Fibroblast of mammary gland (primary cell): ENCODE measurements at regions not wholly inside any gene's neighbourhood (a gene's known extent, or its start where the extent isn't known, plus 50 kb on each side); places are given as distances from the start of the nearest gene placed in this dataset.
A peak's percentile ranks its signal among the peaks of the same experiment; 100 is the strongest.
"Not testable (repeated sequence)": the region's sequence is repeated elsewhere in the genome, so short reads cannot be mapped to it uniquely, and the experiment has no call there.

Experiments
- DNase-seq: peaks from one replicate; pipeline ENCODE4 v3.0.0-alpha.2; 2010; ENCODE audit warnings: low read depth
- H3K4me3 ChIP-seq: 2 replicates; pipeline ENCODE4 v1.5.1; 2011; ENCODE audit warnings: low read depth, mild to moderate bottlenecking, low read length, moderate library complexity; ENCODE audit not compliant: control insufficient read depth
- TF ChIP-seq, protein P1 (sequence below): conservative IDR thresholded peaks from 2 replicates; pipeline ENCODE4 v1.5.1; 2011; ENCODE audit warnings: low read depth, low read length, inconsistent platforms; ENCODE audit not compliant: control insufficient read depth, insufficient read depth

DNA sequence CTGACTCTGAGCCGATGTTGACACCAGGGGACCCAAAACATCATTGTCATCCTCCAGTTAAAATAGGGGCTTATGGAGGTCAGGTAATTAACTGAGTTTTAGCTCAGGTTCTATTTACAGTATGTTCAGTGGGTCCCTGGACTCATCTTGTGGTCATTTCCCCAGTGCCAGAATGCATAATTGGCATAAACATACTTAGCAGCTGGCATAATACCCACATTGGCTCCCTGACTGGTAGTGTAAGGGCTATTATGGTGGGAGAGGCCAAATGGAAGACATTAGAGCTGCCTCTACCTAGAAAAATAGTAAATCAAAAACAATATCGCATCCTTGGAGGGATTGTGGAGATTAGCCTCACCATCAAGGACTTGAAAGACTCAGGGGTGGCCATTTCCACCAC lies 350.9 kb downstream of the C12orf75 start:
- no peak for DNase-seq
- no peak overlapping the region for H3K4me3 ChIP-seq
- TF ChIP-seq, protein P1, sequence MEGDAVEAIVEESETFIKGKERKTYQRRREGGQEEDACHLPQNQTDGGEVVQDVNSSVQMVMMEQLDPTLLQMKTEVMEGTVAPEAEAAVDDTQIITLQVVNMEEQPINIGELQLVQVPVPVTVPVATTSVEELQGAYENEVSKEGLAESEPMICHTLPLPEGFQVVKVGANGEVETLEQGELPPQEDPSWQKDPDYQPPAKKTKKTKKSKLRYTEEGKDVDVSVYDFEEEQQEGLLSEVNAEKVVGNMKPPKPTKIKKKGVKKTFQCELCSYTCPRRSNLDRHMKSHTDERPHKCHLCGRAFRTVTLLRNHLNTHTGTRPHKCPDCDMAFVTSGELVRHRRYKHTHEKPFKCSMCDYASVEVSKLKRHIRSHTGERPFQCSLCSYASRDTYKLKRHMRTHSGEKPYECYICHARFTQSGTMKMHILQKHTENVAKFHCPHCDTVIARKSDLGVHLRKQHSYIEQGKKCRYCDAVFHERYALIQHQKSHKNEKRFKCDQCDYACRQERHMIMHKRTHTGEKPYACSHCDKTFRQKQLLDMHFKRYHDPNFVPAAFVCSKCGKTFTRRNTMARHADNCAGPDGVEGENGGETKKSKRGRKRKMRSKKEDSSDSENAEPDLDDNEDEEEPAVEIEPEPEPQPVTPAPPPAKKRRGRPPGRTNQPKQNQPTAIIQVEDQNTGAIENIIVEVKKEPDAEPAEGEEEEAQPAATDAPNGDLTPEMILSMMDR: no peak

DNA sequence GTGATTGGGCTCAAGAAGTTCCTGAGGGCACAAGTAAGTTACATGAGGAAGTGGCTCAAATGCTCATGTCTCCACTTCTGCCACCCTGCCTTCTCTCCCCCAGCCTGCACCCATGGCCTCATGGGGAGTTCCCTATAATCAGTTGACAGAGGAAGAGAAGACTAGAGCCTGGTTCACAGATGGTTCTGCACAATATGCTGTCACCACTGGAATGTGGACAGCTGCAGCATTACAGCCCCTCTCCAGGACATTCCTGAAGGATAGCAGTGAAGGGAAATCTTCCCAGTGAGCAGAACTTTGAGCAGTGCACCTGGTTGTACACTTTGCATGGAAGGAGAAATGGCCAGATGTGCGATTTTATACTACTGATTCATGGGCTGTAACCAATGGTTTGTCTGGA lies 352.3 kb downstream of the C12orf75 start:
- DNase-seq: not testable (repeated sequence)

DNA sequence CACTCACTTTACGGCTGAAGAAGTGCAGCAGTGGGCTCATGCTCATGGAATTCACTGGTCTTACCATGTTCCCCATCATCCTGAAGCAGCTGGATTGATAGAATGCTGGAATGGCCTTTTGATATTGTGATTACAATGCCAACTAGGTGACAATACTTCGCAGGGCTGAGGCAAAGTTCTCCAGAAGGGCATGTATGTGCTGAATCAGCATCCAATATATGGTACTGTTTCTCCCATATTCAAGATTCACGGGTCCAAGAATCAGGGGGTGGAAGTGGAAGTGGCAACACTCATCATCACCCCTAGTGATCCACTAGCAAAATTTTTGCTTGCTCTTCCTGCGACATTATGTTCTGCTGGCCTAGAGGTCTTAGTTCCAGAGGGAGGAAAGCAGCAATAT lies 353.3 kb downstream of the C12orf75 start:
- H3K4me3 ChIP-seq, DNase-seq: not testable (repeated sequence)

More for the DNA sequence above, 352.3 kb downstream of the C12orf75 start:
- not testable (repeated sequence) for H3K4me3 ChIP-seq

DNA sequence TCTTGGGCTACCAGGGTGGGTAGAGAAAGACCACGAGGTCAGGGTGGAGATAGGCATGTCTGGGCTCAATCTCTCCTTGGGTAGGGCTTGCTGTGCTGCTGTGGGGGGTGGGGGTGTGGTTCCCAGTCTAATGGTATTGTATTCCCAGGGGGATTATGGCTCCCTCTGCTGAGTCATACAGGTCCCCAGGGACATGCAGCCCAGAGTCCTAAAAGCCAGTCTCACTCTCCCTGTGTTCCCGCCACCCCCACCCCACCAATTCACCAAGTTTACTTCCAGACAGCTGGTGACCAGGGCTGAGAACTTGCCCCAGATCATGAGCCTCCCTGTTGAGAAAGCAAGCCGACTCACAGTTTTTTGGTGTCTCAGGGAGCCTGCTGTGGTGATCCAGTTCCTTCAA lies 367.6 kb downstream of the C12orf75 start:
- DNase-seq: no peak
- TF ChIP-seq, protein P1: no peak
- no peak overlapping the region for H3K4me3 ChIP-seq

DNA sequence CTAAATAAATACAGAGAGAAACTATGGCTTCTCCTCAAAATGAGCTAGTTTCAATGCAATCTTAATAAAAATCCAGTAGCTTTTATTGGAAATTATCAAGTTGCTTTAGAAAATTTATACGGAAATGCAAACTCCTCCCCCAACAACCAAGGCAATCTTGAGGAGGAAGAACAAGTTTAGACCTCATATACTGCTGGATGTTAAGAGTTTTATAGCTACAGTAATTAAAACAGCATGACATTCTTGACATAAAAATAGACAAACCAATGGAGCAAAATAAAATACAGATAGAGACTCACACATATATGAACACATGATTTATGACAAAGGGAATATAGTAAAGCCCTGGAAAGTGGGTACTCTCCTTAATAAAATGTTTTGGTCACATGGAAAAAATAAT lies 368.7 kb downstream of the C12orf75 start:
- no peak for DNase-seq
- TF ChIP-seq, protein P1: no peak

DNA sequence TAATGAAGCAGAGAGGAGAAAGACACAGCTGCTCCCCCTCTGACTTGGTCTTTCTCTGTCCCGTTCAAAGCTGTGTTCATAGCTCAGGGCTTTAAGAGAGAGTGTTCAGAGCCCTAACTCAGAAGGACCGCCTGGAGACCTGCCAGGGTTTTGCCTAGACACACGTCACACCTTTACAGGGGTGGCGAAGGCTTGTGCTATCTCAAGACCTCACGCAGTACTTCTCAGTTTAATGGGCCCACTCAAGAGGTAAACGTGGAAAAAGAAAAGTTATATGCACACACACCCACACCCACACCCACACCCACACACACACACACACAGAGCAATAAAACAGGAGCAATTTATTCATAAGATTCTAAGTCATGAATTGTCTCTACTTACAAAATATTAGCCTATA lies 374.3 kb downstream of the C12orf75 start:
- DNase-seq: no peak
- H3K4me3 ChIP-seq: no peak overlapping the region
- TF ChIP-seq, protein P1: no peak

More for the DNA sequence above, 368.7 kb downstream of the C12orf75 start:
- no peak overlapping the region for H3K4me3 ChIP-seq

DNA sequence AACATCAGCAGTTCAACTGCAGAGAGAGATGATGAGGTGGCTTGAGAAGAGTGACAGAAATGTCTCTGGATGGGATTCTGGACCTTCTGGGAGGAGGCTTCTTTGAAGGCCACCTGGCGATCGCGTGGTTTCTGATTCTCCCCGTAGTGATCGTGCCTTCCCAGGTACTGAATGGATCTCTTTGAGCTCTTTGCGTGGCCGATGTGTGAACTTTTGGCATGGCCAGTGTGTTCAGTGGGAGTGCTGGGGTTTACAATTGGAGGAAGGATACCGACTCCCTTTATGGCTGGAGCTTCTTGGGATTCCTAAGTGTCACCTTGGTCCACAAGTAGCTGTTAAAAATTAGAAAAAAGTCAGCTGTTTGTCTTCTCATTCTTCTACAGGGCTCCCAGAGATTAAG lies 374.7 kb downstream of the C12orf75 start:
- H3K4me3 ChIP-seq: no peak overlapping the region
- DNase-seq: no peak
- TF ChIP-seq, protein P1: no peak

DNA sequence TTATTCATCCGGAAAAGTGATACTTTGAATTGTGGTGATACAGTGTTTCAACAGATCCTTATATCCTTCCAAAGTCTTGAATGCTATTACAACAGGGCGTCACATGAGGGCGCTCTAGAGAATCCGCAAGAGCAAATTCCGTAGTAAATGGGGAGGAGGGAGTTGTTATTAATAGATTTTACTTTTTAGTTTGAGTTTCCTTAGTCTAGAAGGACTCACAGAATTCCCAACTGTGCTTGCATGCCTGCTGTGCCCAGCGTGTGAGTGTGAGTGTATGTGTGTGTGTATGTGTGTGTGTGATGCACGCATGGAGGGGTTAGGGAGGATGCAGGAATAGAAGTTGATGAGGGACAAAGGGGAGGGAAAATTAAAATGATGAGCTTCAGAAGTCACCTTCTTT lies 375.3 kb downstream of the C12orf75 start:
- TF ChIP-seq, protein P1: peak; percentile 78
- DNase-seq: peak; percentile 61
- H3K4me3 ChIP-seq: no peak overlapping the region
